Gastrocnemius medialis (tissue), 4 donors: ENCODE measurements at regions not wholly inside any gene's neighbourhood (a gene's known extent, or its start where the extent isn't known, plus 50 kb on each side); places are given as distances from the start of the nearest gene placed in this dataset.

ENCODE experiments used
- CTCF ChIP-seq, 5 experiments: fragments of 450-650 bp in 3 of 5; fragments of 200-600 bp in 2 of 5; sonication (generic) in 2 of 5; IDR thresholded peaks in 4 of 5; conservative IDR thresholded peaks in 1 of 5; 1 replicate in 4 of 5; 2 replicates in 1 of 5; pipeline ENCODE4 v1.5.1; 2016 to 2019; ENCODE audit warnings: antibody characterized with exemption in 5 of 5, mild to moderate bottlenecking in 3 of 5, moderate library complexity in 3 of 5
- POLR2A ChIP-seq, 2 donors: fragments of 450-650 bp; IDR thresholded peaks; one replicate each; pipeline ENCODE4 v1.6.1; 2017; ENCODE audit warnings: antibody characterized with exemption in 2 of 2, mild to moderate bottlenecking in 2 of 2, moderate library complexity in 2 of 2

DNA sequence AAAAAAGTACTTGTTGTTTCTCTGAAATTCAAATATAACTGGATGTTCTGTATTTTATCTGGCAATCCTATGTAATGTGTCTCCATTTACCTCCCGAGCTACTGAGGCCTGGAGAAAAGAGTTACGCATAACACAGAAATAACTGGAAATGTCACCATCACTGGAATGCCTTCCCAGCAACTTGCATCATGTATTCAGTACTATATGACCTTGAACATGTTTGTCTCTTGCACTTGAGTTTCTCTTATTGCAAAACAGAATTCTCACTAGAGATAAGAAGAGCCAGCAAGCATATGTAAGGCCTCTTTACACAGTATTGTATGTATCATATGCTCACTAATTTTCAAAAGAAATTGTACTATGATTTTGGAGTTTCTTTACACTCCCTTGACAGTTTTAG, 99.6 kb upstream of the CTAGE1 start:
- TF ChIP-seq CTCF (IDR thresholded peaks at IDR 0.05 in 4 of 5, conservative IDR thresholded peaks at IDR 0.05 in 1 of 5) (no peak), POLR2A (IDR thresholded peaks at IDR 0.05) (no peak)
